H9 (cell line): ENCODE measurements at regions not wholly inside any gene's neighbourhood (a gene's known extent, or its start where the extent isn't known, plus 50 kb on each side); places are given as distances from the start of the nearest gene placed in this dataset.

Source experiments
- DNase-seq: peaks from one replicate; pipeline ENCODE4 v3.0.0-alpha.2; 2017
- H2AFZ ChIP-seq: one replicate; pipeline ENCODE4 v1.6.1; 2013; ENCODE audit warnings: mild to moderate bottlenecking, low read length, control low read depth, moderate library complexity
- H2AK5ac ChIP-seq: 2 replicates; pipeline ENCODE4 v1.6.1; 2013; ENCODE audit warnings: low read length, control low read depth, mixed read lengths; ENCODE audit not compliant: insufficient read length
- H2BK120ac ChIP-seq: one replicate; pipeline ENCODE4 v1.6.1; 2013; ENCODE audit warnings: low read depth, mild to moderate bottlenecking, low read length, control low read depth, inconsistent platforms; ENCODE audit not compliant: poor library complexity, severe bottlenecking
- H2BK12ac ChIP-seq: 2 replicates; pipeline ENCODE4 v1.6.1; 2013; ENCODE audit warnings: low read length, control low read depth, mixed read lengths, low read depth; ENCODE audit not compliant: insufficient read length
- H2BK15ac ChIP-seq: 2 replicates; pipeline ENCODE4 v1.6.1; 2013; ENCODE audit warnings: low read depth, low read length, control low read depth
- H2BK20ac ChIP-seq: one replicate; pipeline ENCODE4 v1.6.1; 2013; ENCODE audit warnings: low read depth, mild to moderate bottlenecking, low read length, control low read depth, inconsistent platforms; ENCODE audit not compliant: poor library complexity, severe bottlenecking
- H2BK5ac ChIP-seq: 2 replicates; pipeline ENCODE4 v1.6.1; 2013; ENCODE audit warnings: low read length, control low read depth, mixed read lengths; ENCODE audit not compliant: insufficient read length
- H3K14ac ChIP-seq: 2 replicates; pipeline ENCODE4 v1.6.1; 2013; ENCODE audit warnings: low read length, control low read depth; ENCODE audit not compliant: insufficient read depth
- H3K18ac ChIP-seq: 2 replicates; pipeline ENCODE4 v1.6.1; 2013; ENCODE audit warnings: low read depth, mild to moderate bottlenecking, mixed read lengths, low read length, control low read depth; ENCODE audit not compliant: insufficient read length
- H3K23ac ChIP-seq: 2 replicates; pipeline ENCODE4 v1.6.1; 2013; ENCODE audit warnings: low read length, control low read depth, mixed read lengths, low read depth; ENCODE audit not compliant: insufficient read length
- H3K23me2 ChIP-seq: 2 replicates; pipeline ENCODE4 v1.6.1; 2013; ENCODE audit warnings: low read depth, mild to moderate bottlenecking, mixed read lengths, low read length, control low read depth; ENCODE audit not compliant: insufficient read length, poor library complexity, severe bottlenecking
- H3K27ac ChIP-seq: 2 replicates; pipeline ENCODE4 v1.5.1; 2013; ENCODE audit warnings: low read length, control low read depth, mixed read lengths, low read depth; ENCODE audit not compliant: insufficient read length
- H3K27me3 ChIP-seq: 2 replicates; pipeline ENCODE4 v1.6.1; 2013; ENCODE audit warnings: low read length, control low read depth, inconsistent platforms; ENCODE audit not compliant: insufficient read depth
- H3K4ac ChIP-seq: 2 replicates; pipeline ENCODE4 v1.6.1; 2013; ENCODE audit warnings: low read depth, mild to moderate bottlenecking, control low read depth, inconsistent platforms, low read length, moderate library complexity
- H3K4me1 ChIP-seq: 2 replicates; pipeline ENCODE4 v1.6.1; 2013; ENCODE audit warnings: low read length, control low read depth, inconsistent platforms; ENCODE audit not compliant: insufficient read depth
- H3K4me2 ChIP-seq: 2 replicates; pipeline ENCODE4 v1.6.1; 2013; ENCODE audit warnings: low read length, control low read depth, mixed read lengths; ENCODE audit not compliant: insufficient read length, insufficient read depth
- H3K56ac ChIP-seq: 2 replicates; pipeline ENCODE4 v1.6.1; 2013; ENCODE audit warnings: low read depth, mild to moderate bottlenecking, mixed read lengths, low read length, control low read depth; ENCODE audit not compliant: insufficient read length
- H3K79me1 ChIP-seq: 2 replicates; pipeline ENCODE4 v1.6.1; 2013; ENCODE audit warnings: low read depth, mild to moderate bottlenecking, moderate library complexity, low read length, control low read depth, inconsistent platforms; ENCODE audit not compliant: insufficient read depth, poor library complexity, severe bottlenecking
- H3K79me2 ChIP-seq: 2 replicates; pipeline ENCODE4 v1.6.1; 2013; ENCODE audit warnings: low read length, control low read depth, inconsistent platforms; ENCODE audit not compliant: insufficient read depth
- H3K9ac ChIP-seq: 2 replicates; pipeline ENCODE4 v1.6.1; 2013; ENCODE audit warnings: low read length, control low read depth, mixed read lengths; ENCODE audit not compliant: insufficient read length; ENCODE audit errors: extremely low read depth
- H3K9me3 ChIP-seq: one replicate; pipeline ENCODE4 v1.6.1; 2013; ENCODE audit warnings: low read depth, low read length, inconsistent platforms; ENCODE audit not compliant: control insufficient read depth
- H3T11ph ChIP-seq: one replicate; pipeline ENCODE4 v1.6.1; 2013; ENCODE audit warnings: mild to moderate bottlenecking, low read length, control low read depth, inconsistent platforms
- H4K20me1 ChIP-seq: one replicate; pipeline ENCODE4 v1.6.1; 2013; ENCODE audit not compliant: control insufficient read depth, insufficient read length, insufficient read depth
- H4K5ac ChIP-seq: 2 replicates; pipeline ENCODE4 v1.6.1; 2013; ENCODE audit warnings: low read depth, mild to moderate bottlenecking, mixed read lengths, low read length, control low read depth; ENCODE audit not compliant: insufficient read length
- H4K8ac ChIP-seq: replicated peaks from 2 replicates; pipeline ENCODE4 v1.6.1; 2013; ENCODE audit warnings: low read length, control low read depth, mixed read lengths, low read depth; ENCODE audit not compliant: insufficient read length
- H4K91ac ChIP-seq: 2 replicates; pipeline ENCODE4 v1.6.1; 2013; ENCODE audit warnings: low read depth, mild to moderate bottlenecking, moderate library complexity, mixed read lengths, low read length, control low read depth; ENCODE audit not compliant: insufficient read length
- H3K27ac Mint-ChIP-seq, 3 experiments: 2 replicates in 2 of 3; 3 replicates in 1 of 3; pipeline ENCODE4 v1.8.0; 2020 to 2021; ENCODE audit warnings: mixed read lengths in 3 of 3, mild to moderate bottlenecking in 1 of 3, moderate library complexity in 1 of 3
- H3K27me3 Mint-ChIP-seq: 2 replicates; pipeline ENCODE4 v1.8.0; 2021; ENCODE audit warnings: low read depth, mild to moderate bottlenecking, moderate library complexity, mixed read lengths
- H3K36me3 Mint-ChIP-seq, 3 experiments: 2 replicates in 2 of 3; 3 replicates in 1 of 3; pipeline ENCODE4 v1.8.0; 2020 to 2021; ENCODE audit warnings: low read depth in 3 of 3, mixed read lengths in 3 of 3; ENCODE audit not compliant: insufficient read depth in 1 of 3
- H3K4me1 Mint-ChIP-seq, 2 experiments: 2 replicates each; pipeline ENCODE4 v1.8.0; 2020; ENCODE audit warnings: mixed read lengths in 2 of 2
- H3K4me3 Mint-ChIP-seq, 2 experiments: 2 replicates in 1 of 2; 3 replicates in 1 of 2; pipeline ENCODE4 v1.8.0; 2020 to 2021; ENCODE audit warnings: mild to moderate bottlenecking in 2 of 2, mixed read lengths in 2 of 2, moderate library complexity in 1 of 2
- H3K9me3 Mint-ChIP-seq, 2 experiments: 2 replicates in 1 of 2; 3 replicates in 1 of 2; pipeline ENCODE4 v1.8.0; 2020; ENCODE audit warnings: mild to moderate bottlenecking in 2 of 2, mixed read lengths in 2 of 2, moderate library complexity in 1 of 2
- CTCF ChIP-seq: fragments of 200-600 bp; sonication (generic); conservative IDR thresholded peaks from 3 replicates; pipeline ENCODE4 v1.8.0; 2021; ENCODE audit warnings: antibody characterized with exemption, mild to moderate bottlenecking
- WGBS: extraction: QIAGEN DNeasy Blood & Tissue Kit; methylation state at CpG from one replicate; pipeline ENCODE4 v1.1.7; 2013; ENCODE audit warnings: missing lambda C conversion rate, low lambda C conversion rate, mixed read lengths; ENCODE audit not compliant: insufficient read length; ENCODE audit errors: extremely low coverage; 5-methylcytosine and 5-hydroxymethylcytosine counted together

GRCh38 chrX:94901849-94902248, 1227.8 kb downstream of the FAM133A start:
- H2BK12ac ChIP-seq: no peak overlapping the region
- no peak overlapping the region for H3K9ac ChIP-seq
- no peak overlapping the region; the same call in 1 of the 2 replicates for H3K14ac ChIP-seq
- H2AFZ ChIP-seq: no peak overlapping the region
- H2BK120ac ChIP-seq: no peak overlapping the region
- peaks cover 0 to 9% of the 10 kb centered on the region in 2 experiments; a peak in 2 of 4 replicates for H3K4me1 Mint-ChIP-seq
- no peaks in the 10 kb centered on the region for H3K27me3 Mint-ChIP-seq
- no peak overlapping the region for H3K23ac ChIP-seq
- no peak overlapping the region for H3K4me3 Mint-ChIP-seq
- WGBS: no CpG with 5 or more reads among the region's 4 CpGs
- no peak for TF ChIP-seq CTCF
- no peak overlapping the region for H4K5ac ChIP-seq
- H4K20me1 ChIP-seq: peaks cover 3% of the 10 kb centered on the region
- no peak overlapping the region for H2BK20ac ChIP-seq
- H3K79me2 ChIP-seq: peaks cover 9% of the 10 kb centered on the region; the same call in 1 of the 2 replicates
- H3K4me1 ChIP-seq: no peaks in the 10 kb centered on the region
- DNase-seq: no peak
- H3K27ac Mint-ChIP-seq: no peak overlapping the region
- peaks cover 0 to 12% of the 10 kb centered on the region in 2 experiments; a peak in 1 of 5 replicates for H3K9me3 Mint-ChIP-seq
- H3K9me3 ChIP-seq: no peaks in the 10 kb centered on the region
- H3K56ac ChIP-seq: no peak overlapping the region
- no peak overlapping the region for H4K8ac ChIP-seq
- H3K4ac ChIP-seq: no peak overlapping the region
- no peak overlapping the region for H3K27ac ChIP-seq
- no peak overlapping the region for H3K4me2 ChIP-seq
- no peak overlapping the region for H3K18ac ChIP-seq
- H2BK5ac ChIP-seq: no peak overlapping the region
- no peaks in the 10 kb centered on the region for H3K79me1 ChIP-seq
- peaks cover 0 to 2% (median 0%) of the 10 kb centered on the region in 3 experiments; a peak in 2 of 7 replicates for H3K36me3 Mint-ChIP-seq
- H2BK15ac ChIP-seq: no peak overlapping the region
- no peaks in the 10 kb centered on the region for H3K23me2 ChIP-seq
- no peak overlapping the region for H2AK5ac ChIP-seq
- no peak overlapping the region for H4K91ac ChIP-seq
- H3T11ph ChIP-seq: no peak overlapping the region
- H3K27me3 ChIP-seq: no peaks in the 10 kb centered on the region
